HFFc6 (cell line): ENCODE measurements at regions not wholly inside any gene's neighbourhood (a gene's known extent, or its start where the extent isn't known, plus 50 kb on each side); places are given as distances from the start of the nearest gene placed in this dataset.
A peak's percentile ranks its signal among the peaks of the same experiment; 100 is the strongest.

ENCODE experiments used
- DNase-seq: peaks from one replicate; pipeline ENCODE4 v3.0.0-alpha.2; 2018
- H3K27ac Mint-ChIP-seq: 2 replicates; pipeline ENCODE4 v1.8.0; 2020; ENCODE audit warnings: mild to moderate bottlenecking, mixed read lengths
- H3K27me3 Mint-ChIP-seq: 2 replicates; pipeline ENCODE4 v1.8.0; 2021; ENCODE audit warnings: mild to moderate bottlenecking, moderate library complexity, mixed read lengths; ENCODE audit not compliant: insufficient read depth
- H3K36me3 Mint-ChIP-seq: 2 replicates; pipeline ENCODE4 v1.8.0; 2021; ENCODE audit warnings: low read depth, mixed read lengths
- H3K4me1 Mint-ChIP-seq: 2 replicates; pipeline ENCODE4 v1.8.0; 2020; ENCODE audit warnings: low read depth, mixed read lengths
- H3K4me3 Mint-ChIP-seq: 2 replicates; pipeline ENCODE4 v1.8.0; 2020; ENCODE audit warnings: mild to moderate bottlenecking, moderate library complexity, mixed read lengths
- H3K9me3 Mint-ChIP-seq: 2 replicates; pipeline ENCODE4 v1.8.0; 2020; ENCODE audit warnings: mild to moderate bottlenecking, mixed read lengths
- TF ChIP-seq, protein P1 (sequence below): fragments of 200-600 bp; sonication (generic); IDR thresholded peaks from 2 replicates; pipeline ENCODE4 v1.5.0; 2021; ENCODE audit warnings: antibody characterized with exemption, mild to moderate bottlenecking

DNA sequence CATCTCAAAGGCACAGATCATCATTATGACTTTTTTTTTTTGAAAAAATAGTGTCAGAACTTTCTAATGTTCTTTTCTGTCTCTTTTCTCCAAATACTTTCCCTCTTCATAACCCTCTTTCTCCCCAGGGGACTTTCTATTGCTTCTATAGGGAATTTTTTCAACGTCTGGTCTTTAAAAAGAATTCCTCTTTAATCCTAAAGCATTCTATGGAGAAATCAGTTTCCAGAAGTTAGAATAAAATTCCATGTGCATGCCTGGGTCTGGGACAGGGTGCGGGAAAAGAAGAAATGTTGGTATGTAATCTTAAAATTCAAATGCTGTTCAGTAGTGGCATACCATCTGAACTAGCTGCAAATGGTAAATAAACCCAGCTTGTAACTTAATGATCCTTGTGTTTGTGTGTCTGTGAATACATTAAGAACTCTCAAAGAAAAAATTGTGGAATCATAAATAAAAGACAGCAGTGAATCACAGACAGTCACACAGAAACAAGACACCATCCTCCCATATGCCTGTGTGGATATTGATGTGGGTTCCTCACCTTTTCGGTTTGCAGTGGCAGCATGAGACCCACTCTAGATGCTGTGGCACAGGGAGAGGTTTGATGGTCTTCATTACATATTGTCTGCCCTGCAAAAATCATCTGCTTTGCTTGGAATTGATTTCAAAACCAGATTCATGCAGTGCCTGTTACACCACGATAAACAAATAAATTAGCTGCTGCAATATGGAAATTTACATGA lies 374.7 kb upstream of the NRP1 start:
- Mint-ChIP-seq H3K27ac (no peak overlapping the region), H3K9me3 (no peaks in the 10 kb centered on the region), H3K4me3 (no peak overlapping the region), H3K4me1 (peaks cover 30% of the 10 kb centered on the region), H3K27me3 (peaks cover 4% of the 10 kb centered on the region), H3K36me3 (no peaks in the 10 kb centered on the region)
- no peak for DNase-seq
- TF ChIP-seq, protein P1, sequence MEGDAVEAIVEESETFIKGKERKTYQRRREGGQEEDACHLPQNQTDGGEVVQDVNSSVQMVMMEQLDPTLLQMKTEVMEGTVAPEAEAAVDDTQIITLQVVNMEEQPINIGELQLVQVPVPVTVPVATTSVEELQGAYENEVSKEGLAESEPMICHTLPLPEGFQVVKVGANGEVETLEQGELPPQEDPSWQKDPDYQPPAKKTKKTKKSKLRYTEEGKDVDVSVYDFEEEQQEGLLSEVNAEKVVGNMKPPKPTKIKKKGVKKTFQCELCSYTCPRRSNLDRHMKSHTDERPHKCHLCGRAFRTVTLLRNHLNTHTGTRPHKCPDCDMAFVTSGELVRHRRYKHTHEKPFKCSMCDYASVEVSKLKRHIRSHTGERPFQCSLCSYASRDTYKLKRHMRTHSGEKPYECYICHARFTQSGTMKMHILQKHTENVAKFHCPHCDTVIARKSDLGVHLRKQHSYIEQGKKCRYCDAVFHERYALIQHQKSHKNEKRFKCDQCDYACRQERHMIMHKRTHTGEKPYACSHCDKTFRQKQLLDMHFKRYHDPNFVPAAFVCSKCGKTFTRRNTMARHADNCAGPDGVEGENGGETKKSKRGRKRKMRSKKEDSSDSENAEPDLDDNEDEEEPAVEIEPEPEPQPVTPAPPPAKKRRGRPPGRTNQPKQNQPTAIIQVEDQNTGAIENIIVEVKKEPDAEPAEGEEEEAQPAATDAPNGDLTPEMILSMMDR: no peak

DNA sequence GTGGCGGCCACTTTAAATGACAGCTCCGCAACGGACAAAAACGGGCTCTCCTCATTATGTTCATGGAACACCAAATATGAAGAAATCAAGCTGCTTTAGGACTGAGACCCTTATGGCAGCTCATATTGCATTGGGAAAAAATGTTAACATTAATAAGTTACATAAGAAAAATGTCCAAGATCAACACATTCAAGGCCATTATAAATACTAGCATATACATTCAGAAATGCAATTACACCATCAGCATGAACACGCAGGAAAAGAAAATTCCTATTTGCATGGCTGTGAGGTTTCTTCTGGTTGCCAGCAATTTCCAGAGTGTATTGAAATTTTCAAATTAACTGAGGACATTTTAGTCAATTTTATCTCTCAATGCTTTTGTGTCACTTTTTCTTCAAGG lies 374.1 kb upstream of the NRP1 start:
- H3K4me3 Mint-ChIP-seq: no peak overlapping the region
- H3K27me3 Mint-ChIP-seq: peaks cover 6% of the 10 kb centered on the region
- TF ChIP-seq, protein P1: no peak
- H3K4me1 Mint-ChIP-seq: peaks cover 37% of the 10 kb centered on the region
- no peak overlapping the region for H3K27ac Mint-ChIP-seq
- no peak for DNase-seq
- H3K36me3 Mint-ChIP-seq: no peaks in the 10 kb centered on the region
- no peaks in the 10 kb centered on the region for H3K9me3 Mint-ChIP-seq

DNA sequence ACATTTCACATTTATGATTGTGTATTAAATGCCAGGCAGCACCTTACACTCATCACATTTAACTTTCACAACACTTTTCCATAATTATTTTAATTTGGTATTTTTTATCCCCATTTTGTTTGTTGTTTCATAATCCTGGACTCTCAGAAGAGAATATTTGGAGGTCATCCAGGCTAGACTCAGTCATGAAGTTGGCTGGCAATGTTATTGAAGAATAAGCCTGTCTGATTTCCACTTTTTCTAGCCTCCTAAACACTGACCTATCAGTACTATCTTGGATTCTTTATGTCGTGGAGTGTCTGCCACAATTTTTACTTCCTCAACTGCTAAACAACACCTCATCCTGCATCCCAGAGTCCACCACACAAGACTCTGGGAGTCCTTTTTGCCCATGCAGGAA lies 372.3 kb upstream of the NRP1 start:
- Mint-ChIP-seq H3K27me3 (peaks cover 6% of the 10 kb centered on the region), H3K27ac (peak overlapping the region; percentile 9; the same call in 1 of the 2 replicates), H3K4me1 (peaks cover 43% of the 10 kb centered on the region), H3K4me3 (no peak overlapping the region), H3K36me3 (no peaks in the 10 kb centered on the region), H3K9me3 (no peaks in the 10 kb centered on the region)
- DNase-seq: peak; percentile 15
- TF ChIP-seq, protein P1: no peak

DNA sequence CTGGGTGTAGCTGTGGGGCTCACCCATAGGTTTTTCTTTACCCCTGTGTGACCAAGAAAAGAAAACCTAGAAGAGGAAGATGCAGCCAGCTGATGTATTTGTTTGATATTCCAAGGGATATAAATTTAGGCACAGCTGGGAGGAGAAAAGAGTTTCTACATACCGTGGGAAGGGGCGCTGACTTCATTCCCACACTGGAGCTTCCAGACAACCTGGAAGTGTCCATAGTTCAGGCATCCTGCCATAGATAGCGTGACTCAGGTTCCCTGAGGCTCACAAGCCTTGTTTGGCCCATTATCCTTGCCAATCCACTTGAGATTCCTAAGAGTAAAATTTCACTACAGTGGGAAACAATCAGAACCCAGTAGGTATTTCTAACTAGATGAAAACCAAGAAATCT lies 371.7 kb upstream of the NRP1 start:
- Mint-ChIP-seq H3K4me3 (no peak overlapping the region), H3K4me1 (peaks cover 43% of the 10 kb centered on the region), H3K27ac (no peak overlapping the region; the same call in 1 of the 2 replicates), H3K9me3 (no peaks in the 10 kb centered on the region), H3K27me3 (peaks cover 6% of the 10 kb centered on the region), H3K36me3 (no peaks in the 10 kb centered on the region)
- peak; percentile 66 for DNase-seq
- TF ChIP-seq, protein P1: no peak

DNA sequence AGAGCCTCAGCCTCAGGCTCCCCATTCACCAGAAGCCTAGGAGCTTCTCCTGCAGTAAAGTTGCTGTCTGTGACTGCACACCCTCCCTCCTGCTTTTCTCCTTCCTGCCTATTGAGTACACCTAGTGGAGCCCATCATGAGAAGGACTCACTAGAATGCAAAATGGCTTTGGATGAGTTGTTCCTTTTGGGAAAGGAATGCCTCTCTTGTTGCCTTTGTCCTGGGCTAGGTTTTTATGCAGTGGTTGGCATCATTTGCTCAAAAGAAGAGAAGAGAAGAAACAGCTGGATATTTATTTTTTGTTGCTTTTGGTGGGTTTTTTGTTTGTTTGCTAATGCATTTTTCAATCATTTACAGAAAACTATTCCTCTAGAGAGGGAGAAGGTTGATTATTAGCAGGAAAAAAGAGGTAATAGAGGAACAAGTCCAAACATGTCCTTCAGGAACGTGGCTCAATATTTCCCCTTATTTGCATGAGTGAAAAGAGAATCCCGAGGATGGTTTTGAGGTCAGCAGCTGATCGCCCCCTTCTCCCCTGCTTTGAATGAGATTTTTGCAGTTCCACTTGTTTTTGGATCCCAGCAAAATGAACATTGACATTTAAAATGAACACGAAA lies 369.9 kb upstream of the NRP1 start:
- no peak for DNase-seq
- Mint-ChIP-seq H3K27me3 (0 out of 2 replicates have a peak, but pooled peaks cover 1% of the 10 kb centered on the region), H3K27ac (peak overlapping the region; percentile 26; the same call in 1 of the 2 replicates), H3K4me1 (peaks cover 43% of the 10 kb centered on the region), H3K9me3 (no peaks in the 10 kb centered on the region), H3K36me3 (no peaks in the 10 kb centered on the region), H3K4me3 (no peak overlapping the region)
- TF ChIP-seq, protein P1: no peak
